ENCODE measurements at regions not wholly inside any gene's neighbourhood (a gene's known extent, or its start where the extent isn't known, plus 50 kb on each side); places are given as distances from the start of the nearest gene placed in this dataset.

GRCh38 chr15:53009093-53009492, 219.0 kb upstream of the ONECUT1 start:
- Histone ChIP-seq H3K9me3 (ENCODE audit: severe bottlenecking) (no peaks in the 10 kb centered on the region), H3K27ac (no peak overlapping the region), H3K4me3 (ENCODE audit: low read depth, low read length) (no peak overlapping the region), H3K36me3 (no peaks in the 10 kb centered on the region), H3K27me3 (ENCODE audit: insufficient read depth, low read depth, severe bottlenecking) (no peaks in the 10 kb centered on the region)
- no peak for DNase-seq
- no peak for TF ChIP-seq CTCF (IDR thresholded peaks at IDR 0.05; ENCODE audit: low read depth, low read length)

DNA sequence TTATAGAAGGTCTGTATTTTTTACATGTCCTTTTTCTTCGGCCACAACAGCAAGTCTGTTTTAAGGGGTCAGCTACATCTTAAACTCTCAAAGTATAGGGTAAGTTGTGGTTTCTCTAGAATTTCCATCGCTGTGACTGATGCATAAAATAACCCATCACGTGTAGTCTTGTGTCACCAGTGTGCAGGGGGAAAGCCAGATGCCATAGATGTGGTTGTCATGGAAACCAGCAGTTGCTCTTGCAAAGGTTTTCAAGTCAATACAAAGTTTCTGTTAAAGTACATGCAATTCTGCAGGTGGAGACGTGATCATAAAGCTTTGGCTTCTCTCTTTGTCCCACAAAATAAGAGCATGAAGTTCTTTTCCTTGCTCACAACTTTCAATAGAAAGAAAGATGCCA, 210.3 kb upstream of the ONECUT1 start:
- Histone ChIP-seq H3K9me3 (ENCODE audit: severe bottlenecking) (no peaks in the 10 kb centered on the region), H3K27ac (no peak overlapping the region), H3K4me3 (ENCODE audit: low read depth, low read length) (no peak overlapping the region), H3K27me3 (ENCODE audit: insufficient read depth, low read depth, severe bottlenecking) (no peaks in the 10 kb centered on the region), H3K36me3 (no peaks in the 10 kb centered on the region)
- DNase-seq = no peak
- no peak for TF ChIP-seq CTCF (IDR thresholded peaks at IDR 0.05; ENCODE audit: low read depth, low read length)

DNA sequence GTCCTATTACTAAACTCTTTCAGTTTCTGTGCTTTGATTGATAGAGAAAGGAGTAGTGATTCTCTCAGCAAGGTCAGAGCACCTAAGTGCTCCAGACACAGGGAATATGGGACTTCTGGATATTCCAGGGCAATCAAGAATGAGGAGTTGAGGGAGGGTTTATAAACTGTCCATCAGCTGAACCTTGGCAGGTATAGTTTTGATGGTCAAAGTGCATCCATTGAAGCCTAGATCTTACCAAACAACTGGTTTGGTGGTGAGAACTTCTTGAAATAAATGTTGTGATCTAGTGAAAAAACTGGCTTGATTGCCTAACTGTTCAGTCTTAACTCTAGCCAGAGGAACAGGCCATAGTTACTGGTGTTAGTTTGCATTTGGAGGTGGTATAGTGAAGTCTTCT, 207.0 kb upstream of the ONECUT1 start:
- Histone ChIP-seq H3K36me3 (no peaks in the 10 kb centered on the region), H3K4me3 (ENCODE audit: low read depth, low read length) (no peak overlapping the region), H3K9me3 (ENCODE audit: severe bottlenecking) (peaks cover 5% of the 10 kb centered on the region), H3K27me3 (ENCODE audit: insufficient read depth, low read depth, severe bottlenecking) (no peaks in the 10 kb centered on the region), H3K27ac (no peak overlapping the region)
- no peak for DNase-seq
- TF ChIP-seq CTCF (IDR thresholded peaks at IDR 0.05; ENCODE audit: low read depth, low read length) = no peak

GRCh38 chr15:52994290-52994689, 204.2 kb upstream of the ONECUT1 start:
- Histone ChIP-seq H3K9me3 (ENCODE audit: severe bottlenecking) (peaks cover 5% of the 10 kb centered on the region), H3K4me3 (ENCODE audit: low read depth, low read length) (no peak overlapping the region), H3K36me3 (no peaks in the 10 kb centered on the region), H3K27me3 (ENCODE audit: insufficient read depth, low read depth, severe bottlenecking) (no peaks in the 10 kb centered on the region), H3K27ac (no peak overlapping the region)
- TF ChIP-seq CTCF (IDR thresholded peaks at IDR 0.05; ENCODE audit: low read depth, low read length) = no peak
- no peak for DNase-seq

- no peak for TF ChIP-seq CTCF (IDR thresholded peaks at IDR 0.05; ENCODE audit: low read depth, low read length)
- H3K36me3 ChIP-seq = no peaks in the 10 kb centered on the region
- no peaks in the 10 kb centered on the region for H3K9me3 ChIP-seq (ENCODE audit: severe bottlenecking)
- no peak overlapping the region for H3K4me3 ChIP-seq (ENCODE audit: low read depth, low read length)
- no peaks in the 10 kb centered on the region for H3K27me3 ChIP-seq (ENCODE audit: insufficient read depth, low read depth, severe bottlenecking)
- no peak for DNase-seq
- H3K27ac ChIP-seq = no peak overlapping the region
Measured at GRCh38 chr15:52984507-52984906, 194.4 kb upstream of the ONECUT1 start.

GRCh38 chr15:52980446-52980845, 190.3 kb upstream of the ONECUT1 start:
- H3K9me3 ChIP-seq (ENCODE audit: severe bottlenecking) = no peaks in the 10 kb centered on the region
- H3K27ac ChIP-seq = no peak overlapping the region
- no peak overlapping the region for H3K4me3 ChIP-seq (ENCODE audit: low read depth, low read length)
- no peak for DNase-seq
- TF ChIP-seq CTCF (IDR thresholded peaks at IDR 0.05; ENCODE audit: low read depth, low read length) = no peak
- H3K27me3 ChIP-seq (ENCODE audit: insufficient read depth, low read depth, severe bottlenecking) = no peaks in the 10 kb centered on the region
- H3K36me3 ChIP-seq = no peaks in the 10 kb centered on the region

All from WERI-Rb-1 (cell line).